HG03378 (cell line): ENCODE measurements at regions not wholly inside any gene's neighbourhood (a gene's known extent, or its start where the extent isn't known, plus 50 kb on each side); places are given as distances from the start of the nearest gene placed in this dataset.

Experiments used
- ATAC-seq: cut with Tn5 transposase; IDR thresholded peaks from one replicate; pipeline ENCODE4 v1.9.1; 2021; ENCODE audit warnings: mild to moderate bottlenecking, moderate library complexity; ENCODE audit not compliant: unreplicated experiment

- ATAC-seq: no peak
Observed at GRCh38 chr2:221143231-221143630, 428.9 kb downstream of the EPHA4 start.

GRCh38 chr2:221144909-221145308, 427.2 kb downstream of the EPHA4 start:
- no peak for ATAC-seq

- ATAC-seq: no peak
Observed at GRCh38 chr2:221145396-221145795, 426.7 kb downstream of the EPHA4 start.

- no peak for ATAC-seq
Observed at GRCh38 chr2:221153226-221153625, 418.9 kb downstream of the EPHA4 start.

GRCh38 chr2:221154176-221154575, 417.9 kb downstream of the EPHA4 start:
- no peak for ATAC-seq

GRCh38 chr2:221156062-221156734, 415.9 kb downstream of the EPHA4 start:
- no peak for ATAC-seq

GRCh38 chr2:221161186-221161585, 410.9 kb downstream of the EPHA4 start:
- no peak for ATAC-seq

- no peak for ATAC-seq
Observed at GRCh38 chr2:221166292-221166691, 405.8 kb downstream of the EPHA4 start.

GRCh38 chr2:221167561-221167960, 404.5 kb downstream of the EPHA4 start:
- ATAC-seq: no peak

GRCh38 chr2:221169724-221170123, 402.4 kb downstream of the EPHA4 start:
- no peak for ATAC-seq

- no peak for ATAC-seq
Observed at GRCh38 chr2:221170548-221170947, 401.6 kb downstream of the EPHA4 start.

- no peak for ATAC-seq
Observed at GRCh38 chr2:221176667-221177066, 395.4 kb downstream of the EPHA4 start.

- ATAC-seq: no peak
Observed at GRCh38 chr2:221178139-221178538, 394.0 kb downstream of the EPHA4 start.

GRCh38 chr2:221186873-221187272, 385.2 kb downstream of the EPHA4 start:
- ATAC-seq: no peak

- no peak for ATAC-seq
Observed at GRCh38 chr2:221189431-221190067, 382.6 kb downstream of the EPHA4 start.

- ATAC-seq: no peak
Observed at GRCh38 chr2:221195829-221196228, 376.3 kb downstream of the EPHA4 start.

- no peak for ATAC-seq
Observed at GRCh38 chr2:221197225-221197856, 374.8 kb downstream of the EPHA4 start.

- ATAC-seq: no peak
Observed at GRCh38 chr2:221198309-221198708, 373.8 kb downstream of the EPHA4 start.

- ATAC-seq: no peak
Observed at GRCh38 chr2:221200184-221200839, 371.8 kb downstream of the EPHA4 start.

- no peak for ATAC-seq
Observed at GRCh38 chr2:221202431-221202830, 369.7 kb downstream of the EPHA4 start.

- peak; percentile 89 for ATAC-seq
Observed at GRCh38 chr2:221203125-221203524, 369.0 kb downstream of the EPHA4 start.

- ATAC-seq: no peak
Observed at GRCh38 chr2:221203856-221204255, 368.2 kb downstream of the EPHA4 start.
